SH-SY5Y (cell line): ENCODE measurements at regions not wholly inside any gene's neighbourhood (a gene's known extent, or its start where the extent isn't known, plus 50 kb on each side); places are given as distances from the start of the nearest gene placed in this dataset.

ENCODE experiments used
- GATA2 ChIP-seq: IDR thresholded peaks from 2 replicates; pipeline ENCODE4 v1.6.1; 2011; ENCODE audit warnings: mild to moderate bottlenecking, low read depth, low read length
- GATA3 ChIP-seq: IDR thresholded peaks from 2 replicates; pipeline ENCODE4 v1.6.1; 2011; ENCODE audit warnings: low read depth, mild to moderate bottlenecking, low read length, moderate library complexity

DNA sequence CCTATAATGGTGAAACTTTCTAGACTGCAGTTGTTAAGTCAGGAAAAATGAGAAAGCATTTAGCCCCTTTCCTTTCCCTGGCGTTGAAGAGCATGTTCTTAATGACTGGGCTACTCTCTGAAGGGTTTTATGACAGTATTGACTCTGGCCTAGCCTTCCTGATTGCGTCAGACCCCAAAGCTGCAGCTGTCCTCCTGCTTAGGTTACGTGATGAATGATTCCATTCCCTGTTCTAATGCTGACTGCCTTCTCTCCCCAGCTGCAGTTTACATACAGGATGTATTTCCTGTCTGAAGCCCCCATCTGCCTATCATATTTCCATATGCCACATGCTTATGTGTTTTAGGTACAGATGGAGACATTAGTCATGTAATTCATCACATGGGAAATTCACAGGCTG lies 105.8 kb upstream of the EGFL6 start:
- TF ChIP-seq GATA3 (no peak), GATA2 (no peak)

DNA sequence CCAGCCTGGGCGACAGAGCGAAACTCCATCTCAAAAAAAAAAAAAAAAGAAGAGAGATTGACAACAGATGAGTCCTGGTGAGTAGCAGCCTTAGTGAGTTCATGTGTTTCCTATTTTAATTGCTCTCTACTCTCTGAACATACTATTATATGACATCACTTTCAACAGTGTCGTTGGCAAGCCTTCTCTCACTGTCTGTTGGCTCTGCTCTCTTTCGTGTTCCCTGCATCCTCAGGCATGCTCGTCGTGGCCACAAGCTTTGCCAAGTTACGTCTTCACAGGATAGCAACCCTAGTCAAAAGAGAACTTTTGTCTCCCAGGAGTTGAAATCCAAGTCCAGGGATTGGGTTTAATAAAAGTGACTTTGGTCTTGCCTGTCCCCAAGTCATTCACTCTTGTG lies 117.1 kb upstream of the EGFL6 start:
- no peak for TF ChIP-seq GATA2
- no peak for TF ChIP-seq GATA3

DNA sequence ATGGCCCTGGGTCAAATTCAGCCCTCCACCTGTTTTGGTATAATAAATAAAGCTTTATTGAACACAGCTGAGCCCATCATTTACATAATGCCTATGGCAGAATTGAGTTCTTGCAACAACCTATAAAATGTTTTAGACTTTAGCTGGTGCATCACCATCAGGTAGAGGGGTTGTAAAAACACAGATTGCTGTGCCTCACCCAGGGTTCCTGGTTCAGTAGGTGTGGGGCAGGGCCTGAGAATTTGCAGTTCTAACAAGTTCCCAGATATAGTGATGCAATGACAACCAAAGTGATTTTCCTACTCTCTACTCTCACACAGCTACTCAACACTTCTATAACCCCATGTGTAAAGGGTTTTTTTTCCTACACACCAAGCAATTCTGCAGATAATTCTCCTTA lies 120.0 kb upstream of the EGFL6 start:
- TF ChIP-seq GATA2 (no peak), GATA3 (no peak)

DNA sequence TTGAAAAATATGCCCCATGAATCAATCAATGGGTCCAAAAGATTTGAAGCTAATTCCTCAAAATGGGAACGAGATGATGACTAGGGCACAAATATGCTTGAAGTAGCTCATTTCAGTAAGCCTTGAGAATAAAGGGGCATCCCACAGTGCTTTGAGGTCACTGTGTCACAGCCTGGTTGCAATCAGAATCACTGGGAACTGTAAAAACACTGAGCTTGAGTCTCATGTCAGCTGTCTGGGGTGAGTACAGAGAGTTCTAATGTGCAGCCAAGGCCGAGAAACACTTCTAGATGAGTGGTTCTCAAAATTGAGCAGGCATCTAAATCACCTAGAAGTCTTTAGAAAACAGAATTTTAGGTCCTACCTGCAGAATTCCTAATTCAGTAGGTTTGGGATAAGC lies 120.5 kb upstream of the EGFL6 start:
- TF ChIP-seq GATA3 = no peak
- no peak for TF ChIP-seq GATA2

DNA sequence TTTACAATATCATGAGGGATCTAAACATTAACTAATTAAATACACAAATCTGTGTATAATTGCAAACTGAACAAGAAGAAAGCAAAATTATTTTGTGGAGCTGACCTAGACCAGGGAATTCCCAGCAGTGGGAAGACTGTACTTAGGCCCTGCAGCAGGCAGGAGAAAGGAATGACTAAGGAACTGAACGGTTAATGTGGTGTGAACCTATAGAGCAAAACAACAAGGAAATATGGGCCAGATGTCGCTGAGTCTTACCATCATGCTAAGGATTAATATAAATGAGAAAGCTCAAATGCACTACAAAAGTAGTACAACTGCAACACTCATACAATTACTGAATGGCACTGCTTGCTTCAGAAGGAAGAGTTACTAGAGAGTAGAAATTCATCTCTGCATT lies 120.3 kb upstream of the ATXN3L start:
- TF ChIP-seq GATA3 (no peak), GATA2 (no peak)

DNA sequence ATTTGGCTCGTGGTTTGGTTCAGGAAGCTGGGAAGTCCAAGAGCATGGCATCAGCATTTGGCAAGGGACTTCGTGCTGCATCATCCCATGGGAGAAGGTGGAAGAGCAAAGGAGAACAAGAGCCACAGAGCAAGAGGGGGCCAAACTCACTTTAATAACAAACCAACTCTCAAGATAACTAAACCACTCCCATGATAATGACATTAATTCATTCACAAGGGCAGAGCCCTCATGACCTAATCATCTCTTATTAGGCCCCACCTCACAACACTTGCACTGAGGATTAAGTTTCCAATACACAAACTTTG lies 113.4 kb upstream of the ATXN3L start:
- TF ChIP-seq GATA3 (no peak), GATA2 (no peak)

DNA sequence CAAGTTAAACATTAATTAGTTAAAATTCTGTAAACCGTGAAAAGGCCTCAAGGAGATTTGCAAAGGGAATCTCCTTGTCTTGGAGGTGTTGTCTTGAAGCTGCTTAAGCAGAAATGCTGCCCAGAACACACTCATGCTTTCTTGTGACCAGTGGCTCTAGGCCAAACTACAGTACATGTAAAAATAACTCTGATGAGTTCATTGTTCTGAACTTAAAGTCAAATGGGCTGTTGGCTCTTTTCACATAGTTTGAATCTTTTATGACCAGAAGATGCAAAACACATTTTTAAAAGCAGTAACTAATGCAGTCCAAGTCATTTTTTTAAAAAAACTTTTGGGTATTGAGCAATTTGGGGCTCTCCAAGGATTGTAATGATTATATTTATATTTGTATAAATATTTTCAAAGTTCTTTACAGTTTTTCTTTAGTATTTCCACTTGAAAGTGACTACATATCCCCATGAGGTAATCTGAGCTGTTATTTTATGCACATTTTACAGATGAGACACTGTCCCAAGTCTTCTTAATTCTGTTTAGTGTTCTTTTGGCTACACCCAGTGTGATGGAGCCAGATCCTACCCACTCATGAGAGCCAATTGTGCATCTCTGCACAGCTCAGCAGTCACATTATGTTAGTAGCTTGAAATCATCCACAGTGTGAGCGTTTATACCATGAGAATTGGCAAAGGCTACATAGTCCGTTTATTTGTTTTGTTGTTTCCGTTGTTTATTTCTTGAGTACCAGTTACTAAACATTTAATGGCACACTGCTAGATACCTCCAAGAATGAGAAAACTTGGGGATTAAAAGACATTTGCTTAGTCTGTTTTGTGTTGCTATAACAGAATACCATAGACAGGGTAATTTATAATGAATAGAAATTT lies 112.8 kb upstream of the ATXN3L start:
- TF ChIP-seq GATA2 = no peak
- TF ChIP-seq GATA3 = no peak

DNA sequence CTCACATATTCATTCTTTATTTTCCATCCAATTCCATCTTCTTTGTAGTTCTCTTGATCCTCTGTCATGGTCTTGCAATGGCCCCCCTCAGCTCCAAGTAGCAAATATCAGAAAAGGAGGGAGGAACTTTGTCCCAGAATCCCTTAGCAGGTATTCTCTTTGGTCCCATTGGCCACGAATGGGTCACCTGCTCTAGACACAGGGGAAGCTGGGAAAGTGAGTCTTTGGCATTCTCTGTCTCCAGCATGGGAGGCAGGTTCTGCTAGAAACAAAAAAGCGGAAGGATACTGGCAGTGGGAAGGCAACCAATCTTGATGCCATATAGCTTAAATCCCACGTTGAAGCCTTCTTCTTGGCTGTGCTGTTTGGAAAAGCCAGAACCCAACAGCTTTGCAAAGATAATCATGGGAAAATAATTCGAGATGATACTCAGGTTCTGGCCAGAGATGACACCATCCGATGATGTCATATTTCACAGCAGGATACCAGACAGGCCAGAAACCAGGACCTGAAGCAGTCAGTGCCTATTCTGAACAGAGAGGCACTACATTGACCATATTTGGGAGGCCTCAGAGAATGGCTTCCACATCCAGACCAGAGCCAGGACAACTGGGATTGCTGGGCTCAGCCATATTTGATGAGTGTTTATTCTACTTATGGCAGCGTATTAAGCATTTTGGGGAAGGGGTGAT lies 110.4 kb upstream of the ATXN3L start:
- TF ChIP-seq GATA2 (no peak), GATA3 (no peak)

DNA sequence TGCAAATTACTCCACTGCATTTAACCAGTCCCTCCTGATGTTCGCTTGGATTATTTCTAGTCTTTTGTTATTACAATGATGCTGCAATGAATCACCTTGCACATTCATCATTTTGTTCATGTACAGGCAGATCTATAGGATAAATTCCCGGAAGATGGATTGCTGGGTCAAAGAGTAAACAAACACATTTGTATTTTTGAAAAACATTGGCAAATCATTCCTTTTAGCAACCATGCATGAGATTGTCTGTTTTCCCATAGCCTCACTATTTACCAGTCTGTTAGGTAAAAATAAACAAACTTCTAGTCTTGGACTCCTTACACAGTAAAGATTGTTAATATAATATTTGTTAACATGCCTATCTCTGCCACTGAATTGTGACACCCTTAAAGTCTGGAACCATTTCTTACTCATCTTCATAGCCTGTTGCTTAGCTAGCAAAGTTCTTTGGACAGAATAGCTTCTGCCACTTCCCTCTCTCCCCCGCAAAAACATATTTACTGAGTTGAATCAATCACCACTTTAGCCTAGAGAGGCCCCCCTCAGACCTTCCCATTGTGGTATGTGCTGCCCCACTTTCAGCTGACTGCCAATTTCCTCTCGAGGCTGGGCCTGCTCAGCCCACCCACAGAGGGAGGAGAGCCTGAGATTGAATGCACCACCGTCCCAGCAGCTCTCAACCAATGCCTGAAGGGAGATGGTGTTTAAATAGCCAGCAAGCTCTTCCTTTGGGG lies 108.4 kb upstream of the ATXN3L start:
- TF ChIP-seq GATA2 (no peak), GATA3 (no peak)

DNA sequence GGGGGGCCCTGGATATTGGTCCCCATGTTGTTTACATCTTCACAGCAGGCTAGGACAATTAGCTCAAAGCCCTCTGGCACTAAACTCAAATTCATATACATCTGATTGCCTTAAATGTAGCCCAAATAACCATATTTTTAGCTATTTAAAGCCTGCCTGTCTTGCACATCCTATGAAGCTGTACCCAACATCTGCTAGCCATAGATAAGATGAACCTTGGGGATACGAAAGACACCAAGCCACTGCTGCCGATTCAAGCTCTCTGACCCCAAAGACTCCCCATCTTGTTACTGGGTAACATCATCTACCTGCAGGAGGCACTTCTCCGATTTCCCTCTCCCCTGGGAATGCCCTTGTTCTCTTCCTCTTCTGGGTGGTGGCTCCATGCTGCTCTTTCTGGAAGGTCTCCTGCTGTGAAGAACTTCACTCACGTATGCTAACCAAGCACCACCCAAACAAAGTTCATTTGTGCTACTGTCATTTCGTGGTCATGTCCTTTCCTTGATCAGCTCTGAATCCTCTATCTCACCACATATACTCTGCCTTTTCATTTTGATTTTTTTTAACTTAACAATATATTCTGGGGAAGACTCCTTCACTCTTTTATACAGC lies 107.7 kb upstream of the ATXN3L start:
- TF ChIP-seq GATA3 (no peak), GATA2 (no peak)

DNA sequence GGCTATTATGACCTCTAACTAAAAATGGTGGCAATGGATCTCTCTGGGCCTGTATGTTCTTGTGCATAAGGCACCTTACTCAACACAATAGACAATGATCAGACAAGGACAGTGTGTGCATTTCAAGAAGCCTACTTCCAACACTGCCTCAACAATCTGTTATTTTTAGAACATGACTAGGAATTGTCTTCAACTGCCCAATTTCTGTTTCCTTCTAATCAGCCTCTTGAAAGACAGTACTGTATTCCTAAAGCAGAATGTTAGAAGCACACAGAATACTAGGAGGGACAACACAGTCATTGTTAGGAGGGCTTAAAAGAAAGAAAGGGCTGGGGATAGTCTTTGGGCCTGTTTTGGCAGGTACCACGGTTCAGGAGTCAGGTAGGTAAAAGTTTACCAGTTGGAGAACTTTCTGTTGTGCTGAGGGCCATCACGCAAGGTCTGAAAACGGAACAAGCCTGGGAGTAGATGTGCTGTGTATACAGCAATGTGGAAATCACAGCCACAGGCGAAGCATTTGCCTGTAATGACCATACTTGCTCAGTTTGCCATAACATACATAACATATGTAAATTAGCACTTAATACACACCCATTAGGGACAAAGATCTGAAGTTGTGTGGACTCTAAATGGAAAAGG lies 100.8 kb upstream of the ATXN3L start:
- TF ChIP-seq GATA3 = no peak
- TF ChIP-seq GATA2 = no peak

DNA sequence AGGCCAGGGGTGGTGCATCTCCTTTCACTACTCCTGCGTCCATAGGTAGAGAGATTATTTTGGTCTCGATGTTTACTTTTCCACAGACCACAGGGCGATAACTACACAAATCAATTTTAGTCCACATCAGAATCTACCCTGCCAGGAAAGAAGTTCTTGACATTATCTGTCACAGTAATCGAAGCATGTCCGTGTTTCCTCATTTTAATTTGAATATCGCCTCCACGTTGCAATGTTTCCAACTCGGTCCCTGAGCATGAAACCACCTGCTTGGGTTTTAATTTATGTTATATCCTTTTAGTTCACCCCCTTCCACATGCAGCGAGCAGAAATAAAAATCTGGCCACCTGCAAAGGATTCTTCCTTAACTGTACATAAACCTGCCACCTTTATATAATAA lies 100.1 kb upstream of the ATXN3L start:
- TF ChIP-seq GATA3 (no peak), GATA2 (no peak)

DNA sequence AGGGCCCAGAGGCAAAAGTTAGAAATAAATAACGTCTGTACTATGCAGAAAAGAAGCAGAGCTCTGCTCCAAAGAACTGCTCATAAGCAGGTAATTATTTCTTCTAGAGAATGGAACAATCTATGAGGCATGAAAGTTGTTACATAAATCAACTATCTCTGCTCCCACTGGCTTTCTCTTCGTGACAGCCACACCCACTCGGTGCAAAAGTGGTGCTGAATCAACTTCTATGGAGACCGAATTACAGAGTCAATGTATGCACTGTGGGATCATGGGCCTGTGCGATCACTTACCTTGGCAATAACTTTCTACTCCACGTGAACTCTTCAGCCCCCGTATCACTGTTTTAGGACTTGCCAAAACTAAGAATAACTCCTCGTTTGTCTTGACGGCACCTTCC lies 99.4 kb upstream of the ATXN3L start:
- TF ChIP-seq GATA3 = no peak
- no peak for TF ChIP-seq GATA2
